GM12878 (cell line): ENCODE measurements at regions not wholly inside any gene's neighbourhood (a gene's known extent, or its start where the extent isn't known, plus 50 kb on each side); places are given as distances from the start of the nearest gene placed in this dataset.

ENCODE experiments used
- ATAC-seq: fragments of 200-7000 bp; cut with Tn5 transposase; 3 replicates; pipeline ENCODE4 v1.9.1; 2020; ENCODE audit warnings: mild to moderate bottlenecking, moderate library complexity
- BruUV-seq: library from RNA; stranded (reverse); fragments of 400-500 nt; replicated peaks from 2 replicates; lab custom pipeline; 2021; lab: Mats Ljungman, UMichigan
- CTCF ChIA-PET: fragments of 300-600 bp; sonication (Branson Sonifier 250); formaldehyde crosslinking; extraction: SDS; loops from one replicate; lab custom pipeline; 2021; ENCODE audit warnings: inconsistent platforms; lab: Yijun Ruan, JAX
- POLR2A ChIA-PET: fragments of 350-600 bp; formaldehyde crosslinking; extraction: SDS; loops from one replicate; lab custom pipeline; 2021; ENCODE audit warnings: inconsistent platforms; lab: Charles Lee
- RAD21 ChIA-PET: fragments of 300-600 bp; sonication (Branson Sonifier 250); formaldehyde crosslinking; loops from one replicate; lab custom pipeline; 2023; ENCODE audit warnings: antibody characterized with exemption; ENCODE audit not compliant: unreplicated experiment; lab: Charles Lee
- SMC1A ChIA-PET: fragments of 300-600 bp; sonication (Branson Sonifier 250); formaldehyde crosslinking; loops from one replicate; lab custom pipeline; 2023; ENCODE audit not compliant: unreplicated experiment, uncharacterized antibody; lab: Charles Lee
- DNase-seq: peaks from one replicate; pipeline ENCODE4 v3.0.0-alpha.2; 2011; ENCODE audit warnings: low read depth, low spot score
- FAIRE-seq: peaks from 3 replicates; lab custom pipeline; 2011; peaks lifted over from hg19 to GRCh38; lab: Jason Lieb, UNC
- H2AFZ ChIP-seq: 2 replicates; pipeline ENCODE4 v1.6.0; 2011; ENCODE audit warnings: low read depth, low read length, control low read depth; ENCODE audit not compliant: control insufficient read depth
- H3K27ac ChIP-seq: 2 replicates; pipeline ENCODE4 v1.5.1; 2011; ENCODE audit warnings: control low read depth; ENCODE audit not compliant: control insufficient read depth, insufficient read depth
- H3K27me3 ChIP-seq, 2 experiments: replicated peaks in 1 of 2; 2 replicates each; pipeline versions ENCODE4 v1.6.0 to v1.6.1; 2011; ENCODE audit warnings: low read length in 1 of 2; ENCODE audit not compliant: control insufficient read depth in 2 of 2, insufficient read depth in 2 of 2
- H3K36me3 ChIP-seq, 2 experiments: 2 replicates each; pipeline ENCODE4 v1.5.1; 2011; ENCODE audit warnings: low read length in 1 of 2; ENCODE audit not compliant: control insufficient read depth in 2 of 2, insufficient read depth in 2 of 2
- H3K4me1 ChIP-seq: 2 replicates; pipeline ENCODE4 v1.6.1; 2011; ENCODE audit warnings: mild to moderate bottlenecking, low read length, moderate library complexity, mixed read lengths; ENCODE audit not compliant: control insufficient read depth, insufficient read depth
- H3K4me2 ChIP-seq: 2 replicates; pipeline ENCODE4 v1.6.0; 2011; ENCODE audit warnings: control low read depth; ENCODE audit not compliant: control insufficient read depth, insufficient read depth
- H3K4me3 ChIP-seq: fragments of 200-600 bp; sonication (generic); 2 replicates; pipeline ENCODE4 v1.5.1; 2016
- H3K79me2 ChIP-seq: 2 replicates; pipeline ENCODE4 v1.6.0; 2011; ENCODE audit warnings: low read length; ENCODE audit not compliant: control insufficient read depth, insufficient read depth
- H3K9ac ChIP-seq: 2 replicates; pipeline ENCODE4 v1.8.0; 2011; ENCODE audit warnings: low read length, control low read depth, mixed read lengths; ENCODE audit not compliant: control insufficient read depth, insufficient read depth
- H3K9me3 ChIP-seq: replicated peaks from 3 replicates; pipeline ENCODE4 v1.5.1; 2011; ENCODE audit warnings: mild to moderate bottlenecking, low read length; ENCODE audit not compliant: control insufficient read depth, insufficient read depth
- H4K20me1 ChIP-seq: 2 replicates; pipeline ENCODE4 v1.6.0; 2011; ENCODE audit not compliant: control insufficient read depth, insufficient read depth
- CBFB ChIP-seq: IDR thresholded peaks from 2 replicates; pipeline ENCODE4 v1.6.1; 2016; ENCODE audit warnings: antibody characterized with exemption, low read depth
- CHD4 ChIP-seq: fragments of 200-600 bp; sonication (generic); IDR thresholded peaks from 2 replicates; pipeline ENCODE4 v1.6.1; 2016; ENCODE audit warnings: mild to moderate bottlenecking
- EP300 ChIP-seq, 2 experiments: fragments of 150-350 bp in 1 of 2; IDR thresholded peaks; 2 replicates each; pipeline ENCODE4 v1.6.1; 2011 to 2012; ENCODE audit warnings: low read depth in 2 of 2, low read length in 2 of 2, borderline replicate concordance in 1 of 2, improper control_type of control experiment in 1 of 2, inconsistent platforms in 1 of 2; ENCODE audit not compliant: control insufficient read depth in 1 of 2
- MAX ChIP-seq: IDR thresholded peaks from 2 replicates; pipeline ENCODE4 v1.6.1; 2012; ENCODE audit warnings: low read depth, low read length, improper control_type of control experiment
- NBN ChIP-seq: fragments of 450-650 bp; IDR thresholded peaks from 2 replicates; pipeline ENCODE4 v1.6.1; 2016
- ZSCAN29 ChIP-seq: fragments of 450-650 bp; IDR thresholded peaks from 2 replicates; pipeline ENCODE4 v1.6.1; 2017; ENCODE audit warnings: mild to moderate bottlenecking, moderate library complexity
- WGBS: methylation state at CpG from one replicate; pipeline ENCODE4 v1.1.6; 2016; ENCODE audit warnings: low lambda C conversion rate; ENCODE audit not compliant: insufficient replicate concordance, insufficient coverage; ENCODE audit errors: missing lambda C conversion rate; 5-methylcytosine and 5-hydroxymethylcytosine counted together
- in situ Hi-C: fragments of 300-500 bp; cut with MboI; formaldehyde crosslinking; loops from 9 replicates; pipeline ENCODE4 v1.14.3; 2018; ENCODE audit warnings: mixed read lengths
- intact Hi-C: fragments of 100-400 bp; cut with micrococcal nuclease; formaldehyde crosslinking; loops from one replicate; pipeline ENCODE4 v1.14.2; 2022; ENCODE audit not compliant: unreplicated experiment
- TF ChIP-seq, protein P1 (sequence below), 3 experiments: IDR thresholded peaks in 2 of 3; conservative IDR thresholded peaks in 1 of 3; 2 replicates each; pipeline ENCODE4 v1.5.1; 2011; ENCODE audit warnings: low read depth in 3 of 3, low read length in 3 of 3, mild to moderate bottlenecking in 3 of 3, control low read depth in 2 of 3, moderate library complexity in 2 of 3, inconsistent platforms in 1 of 3, mixed read lengths in 1 of 3; ENCODE audit not compliant: control insufficient read depth in 2 of 3, insufficient read depth in 1 of 3; ENCODE audit errors: extremely low read depth in 1 of 3

GRCh38 chr9:107118863-107119624 is 164.0 kb upstream of the RAD23B start (continued):
- TF ChIP-seq CBFB (no peak), EP300 (IDR thresholded peaks at IDR 0.05; ENCODE audit: borderline replicate concordance in 1 of 2, control insufficient read depth in 1 of 2, low read depth in 2 of 2, low read length in 2 of 2) (no peak)

DNA sequence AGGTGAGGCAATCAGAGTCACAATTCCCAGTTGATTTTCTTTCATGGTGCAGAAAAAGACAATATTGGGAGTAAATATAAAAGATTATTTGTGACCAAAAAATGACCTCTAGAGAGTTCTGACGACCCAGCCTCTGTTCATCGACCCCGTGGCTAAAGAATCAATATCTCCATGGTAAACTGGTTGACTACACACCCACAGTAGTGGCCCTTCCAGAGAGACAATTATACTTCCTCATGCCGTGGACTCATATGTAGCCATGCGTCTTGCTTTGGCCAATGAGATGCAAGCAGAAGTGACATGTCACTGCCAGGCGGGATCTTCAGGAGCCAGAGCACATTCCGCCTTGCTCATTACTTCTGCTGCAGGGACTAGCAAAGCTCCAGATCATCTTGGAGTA is 163.3 kb upstream of the RAD23B start:
- WGBS = 28% methylated on average over 7 of the region's 7 CpGs
- TF ChIP-seq ZSCAN29 (no peak), NBN (no peak), MAX (no peak), CHD4 (no peak)
- TF ChIP-seq, protein P1, sequence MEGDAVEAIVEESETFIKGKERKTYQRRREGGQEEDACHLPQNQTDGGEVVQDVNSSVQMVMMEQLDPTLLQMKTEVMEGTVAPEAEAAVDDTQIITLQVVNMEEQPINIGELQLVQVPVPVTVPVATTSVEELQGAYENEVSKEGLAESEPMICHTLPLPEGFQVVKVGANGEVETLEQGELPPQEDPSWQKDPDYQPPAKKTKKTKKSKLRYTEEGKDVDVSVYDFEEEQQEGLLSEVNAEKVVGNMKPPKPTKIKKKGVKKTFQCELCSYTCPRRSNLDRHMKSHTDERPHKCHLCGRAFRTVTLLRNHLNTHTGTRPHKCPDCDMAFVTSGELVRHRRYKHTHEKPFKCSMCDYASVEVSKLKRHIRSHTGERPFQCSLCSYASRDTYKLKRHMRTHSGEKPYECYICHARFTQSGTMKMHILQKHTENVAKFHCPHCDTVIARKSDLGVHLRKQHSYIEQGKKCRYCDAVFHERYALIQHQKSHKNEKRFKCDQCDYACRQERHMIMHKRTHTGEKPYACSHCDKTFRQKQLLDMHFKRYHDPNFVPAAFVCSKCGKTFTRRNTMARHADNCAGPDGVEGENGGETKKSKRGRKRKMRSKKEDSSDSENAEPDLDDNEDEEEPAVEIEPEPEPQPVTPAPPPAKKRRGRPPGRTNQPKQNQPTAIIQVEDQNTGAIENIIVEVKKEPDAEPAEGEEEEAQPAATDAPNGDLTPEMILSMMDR (IDR thresholded peaks at IDR 0.05 in 2 of 3, conservative IDR thresholded peaks at IDR 0.05 in 1 of 3; ENCODE audit: control insufficient read depth in 2 of 3, extremely low read depth in 1 of 3, insufficient read depth in 1 of 3, low read depth in 3 of 3, low read length in 3 of 3) = no peak
- TF ChIP-seq, all 136 proteins: peak for 0
- intact Hi-C loops (no loop called here), in situ Hi-C loops (no loop called here)
- no peak overlapping the region for H3K4me2 ChIP-seq
- H3K27ac ChIP-seq = no peak overlapping the region
- no peaks in the 10 kb centered on the region for H3K9me3 ChIP-seq
- no peaks in the 10 kb centered on the region for H4K20me1 ChIP-seq
- H3K79me2 ChIP-seq = no peaks in the 10 kb centered on the region
- DNase-seq (no peak), ATAC-seq (no peak), FAIRE-seq (no peak)
- no peaks in the 10 kb centered on the region for H3K36me3 ChIP-seq
- no peak overlapping the region for H3K9ac ChIP-seq
- ChIA-PET RAD21 (no interaction called here), POLR2A (no interaction called here), CTCF (no interaction called here), SMC1A (interaction anchor here (1.0 kb wide), 1 partner anchor 37 kb away, joined by 3 read pairs; no protein-coding TSS in a partner anchor)
- BruUV-seq = no TSS peak
- no peaks in the 10 kb centered on the region for H3K27me3 ChIP-seq
- no peaks in the 10 kb centered on the region for H3K4me1 ChIP-seq
- H2AFZ ChIP-seq = no peak overlapping the region
- no peak overlapping the region for H3K4me3 ChIP-seq
